ENCODE measurements at regions not wholly inside any gene's neighbourhood (a gene's known extent, or its start where the extent isn't known, plus 50 kb on each side); places are given as distances from the start of the nearest gene placed in this dataset.

DNA sequence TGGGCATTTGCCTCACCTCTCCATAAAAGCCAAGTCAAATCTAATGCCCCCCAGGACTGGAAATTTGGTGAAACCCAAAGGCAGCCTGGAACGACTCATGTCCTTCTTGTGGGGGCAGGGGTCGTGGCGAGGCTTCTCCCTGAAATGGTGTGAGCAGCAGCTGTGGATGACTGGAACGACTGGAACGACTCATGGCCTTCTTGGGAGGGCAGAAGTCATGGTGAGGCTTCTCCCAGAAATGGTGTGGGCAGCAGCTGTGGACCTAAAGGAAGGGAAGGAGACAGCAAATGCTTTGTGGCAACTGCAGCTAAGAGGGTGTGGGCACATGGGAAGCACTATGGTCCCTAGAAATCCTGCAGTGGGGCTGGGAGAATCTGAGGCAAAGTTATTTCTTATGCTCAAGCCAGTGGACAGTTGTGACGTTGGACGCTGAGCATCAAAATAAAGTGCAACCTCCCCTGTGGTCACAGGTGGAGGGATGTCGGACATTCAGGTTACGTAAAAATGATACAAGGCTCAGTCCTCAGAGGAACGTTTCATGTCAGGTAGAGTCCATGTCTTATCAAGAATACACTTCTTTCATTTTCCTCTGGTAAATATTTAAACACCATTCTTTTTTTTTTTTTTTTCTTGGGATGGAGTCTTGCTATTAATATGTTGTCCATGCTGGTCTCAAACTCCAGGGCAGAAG is 107.0 kb upstream of the KIF5B start:
- no peak for DNase-seq (ENCODE audit: extremely low spot score)
- CTCF ChIA-PET, result no interaction called here
- POLR2A ChIA-PET, result no interaction called here
- TF ChIP-seq CTBP1 (IDR thresholded peaks at IDR 0.05; ENCODE audit: borderline replicate concordance), result no peak
- TF ChIP-seq SP1 (IDR thresholded peaks at IDR 0.05), result no peak
- no peak for TF ChIP-seq FOXA1 (IDR thresholded peaks at IDR 0.05)
- TF ChIP-seq FOXK2 (IDR thresholded peaks at IDR 0.05), result no peak
- no peak for TF ChIP-seq ZNF384 (IDR thresholded peaks at IDR 0.05)
- TF ChIP-seq, protein P1, sequence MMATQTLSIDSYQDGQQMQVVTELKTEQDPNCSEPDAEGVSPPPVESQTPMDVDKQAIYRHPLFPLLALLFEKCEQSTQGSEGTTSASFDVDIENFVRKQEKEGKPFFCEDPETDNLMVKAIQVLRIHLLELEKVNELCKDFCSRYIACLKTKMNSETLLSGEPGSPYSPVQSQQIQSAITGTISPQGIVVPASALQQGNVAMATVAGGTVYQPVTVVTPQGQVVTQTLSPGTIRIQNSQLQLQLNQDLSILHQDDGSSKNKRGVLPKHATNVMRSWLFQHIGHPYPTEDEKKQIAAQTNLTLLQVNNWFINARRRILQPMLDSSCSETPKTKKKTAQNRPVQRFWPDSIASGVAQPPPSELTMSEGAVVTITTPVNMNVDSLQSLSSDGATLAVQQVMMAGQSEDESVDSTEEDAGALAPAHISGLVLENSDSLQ (IDR thresholded peaks at IDR 0.05), result no peak
- no peak for TF ChIP-seq ELF4 (IDR thresholded peaks at IDR 0.05)
- TF ChIP-seq L3MBTL2 (conservative IDR thresholded peaks at IDR 0.05), result no peak
- no peak for TF ChIP-seq FOXM1 (IDR thresholded peaks at IDR 0.05; ENCODE audit: borderline replicate concordance)
- TF ChIP-seq ARNT (IDR thresholded peaks at IDR 0.05), result no peak
- no peak for TF ChIP-seq SUZ12 (IDR thresholded peaks at IDR 0.05)
- TF ChIP-seq BHLHE40 (IDR thresholded peaks at IDR 0.05; ENCODE audit: borderline replicate concordance), result no peak
- no peak for TF ChIP-seq LEF1 (IDR thresholded peaks at IDR 0.05; ENCODE audit: borderline replicate concordance)

DNA sequence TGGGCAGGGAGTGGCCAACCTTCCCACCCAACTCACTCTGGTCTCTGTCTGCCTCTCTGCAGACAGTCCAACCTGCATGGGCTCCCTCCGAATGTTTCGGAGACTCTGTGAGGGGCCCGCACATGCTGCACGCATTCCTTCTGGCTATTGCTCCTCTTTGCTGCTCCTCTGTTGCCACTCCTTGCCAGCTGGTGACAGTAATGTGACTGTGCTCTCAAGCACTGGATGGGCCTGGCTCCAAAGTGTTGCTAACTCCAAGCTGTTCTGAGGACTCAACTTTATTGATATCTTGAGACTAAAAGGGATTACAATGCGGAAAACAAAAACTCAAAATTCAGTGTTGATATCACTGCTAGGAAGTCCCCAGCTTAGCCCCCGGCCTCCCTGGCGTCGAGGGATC is 105.4 kb upstream of the KIF5B start:
- TF ChIP-seq CTBP1 (IDR thresholded peaks at IDR 0.05; ENCODE audit: borderline replicate concordance), result no peak
- TF ChIP-seq LEF1 (IDR thresholded peaks at IDR 0.05; ENCODE audit: borderline replicate concordance), result no peak
- TF ChIP-seq ELF4 (IDR thresholded peaks at IDR 0.05), result no peak
- no peak for TF ChIP-seq FOXK2 (IDR thresholded peaks at IDR 0.05)
- no peak for TF ChIP-seq SUZ12 (IDR thresholded peaks at IDR 0.05)
- no peak for TF ChIP-seq FOXM1 (IDR thresholded peaks at IDR 0.05; ENCODE audit: borderline replicate concordance)
- TF ChIP-seq BHLHE40 (IDR thresholded peaks at IDR 0.05; ENCODE audit: borderline replicate concordance), result no peak
- no peak for TF ChIP-seq SP1 (IDR thresholded peaks at IDR 0.05)
- ChIA-PET POLR2A (no interaction called here), CTCF (no interaction called here)
- DNase-seq (ENCODE audit: extremely low spot score), result no peak

DNA sequence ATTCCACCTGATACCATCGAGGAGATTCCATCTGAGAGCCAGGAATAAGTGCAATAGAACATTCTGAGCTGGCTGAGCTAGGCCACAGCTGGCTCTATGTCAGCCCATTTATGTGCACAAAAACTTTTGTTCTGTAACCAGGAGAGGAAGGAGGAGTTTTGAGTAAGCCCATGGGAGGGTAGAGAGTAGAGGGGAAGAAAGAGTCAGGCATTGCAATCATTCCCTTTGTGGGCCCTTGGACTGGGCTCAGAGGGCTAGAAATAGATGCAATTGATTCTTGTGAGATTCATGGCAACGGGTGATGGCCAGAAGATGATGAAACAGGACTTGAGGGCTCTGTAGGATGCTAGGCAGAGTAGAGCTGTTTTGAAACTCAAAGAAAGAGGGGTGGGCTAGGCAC is 104.6 kb upstream of the KIF5B start:
- ChIA-PET CTCF (no interaction called here), POLR2A (no interaction called here)
- TF ChIP-seq FOXA1 (IDR thresholded peaks at IDR 0.05) (no peak), LEF1 (IDR thresholded peaks at IDR 0.05; ENCODE audit: borderline replicate concordance) (no peak), HDGF (IDR thresholded peaks at IDR 0.05; ENCODE audit: borderline replicate concordance) (no peak), ARNT (IDR thresholded peaks at IDR 0.05) (no peak)
- TF ChIP-seq, protein P1 (IDR thresholded peaks at IDR 0.05), result no peak
- DNase-seq (ENCODE audit: extremely low spot score), result no peak

DNA sequence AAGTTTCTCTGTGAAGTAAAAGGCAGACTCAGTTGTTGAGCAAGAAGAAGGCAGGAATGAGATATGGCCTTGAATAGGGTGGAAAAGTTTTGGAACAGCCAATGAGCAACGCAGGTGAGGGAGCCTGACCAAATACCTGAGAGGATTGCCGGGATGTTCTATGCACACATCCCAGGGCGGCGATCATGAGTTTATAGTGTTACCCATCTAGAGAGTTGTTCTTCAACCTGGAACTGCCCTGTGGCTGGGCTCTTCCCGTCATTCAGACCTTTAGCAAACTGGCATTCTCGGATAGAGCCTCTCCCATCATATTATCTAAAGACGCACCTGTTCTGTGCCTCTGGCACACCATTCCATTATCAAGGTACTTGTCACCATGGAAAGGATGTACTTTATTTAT is 103.0 kb upstream of the KIF5B start:
- no peak for DNase-seq (ENCODE audit: extremely low spot score)
- POLR2A ChIA-PET, result no interaction called here
- CTCF ChIA-PET, result interaction anchor here (0.6 kb wide), 1 partner anchor 33 kb away, joined by 7 read pairs; no protein-coding TSS in a partner anchor
- no peak for TF ChIP-seq CTBP1 (IDR thresholded peaks at IDR 0.05; ENCODE audit: borderline replicate concordance)
- no peak for TF ChIP-seq ZNF384 (IDR thresholded peaks at IDR 0.05)
- TF ChIP-seq FOXK2 (IDR thresholded peaks at IDR 0.05), result no peak

DNA sequence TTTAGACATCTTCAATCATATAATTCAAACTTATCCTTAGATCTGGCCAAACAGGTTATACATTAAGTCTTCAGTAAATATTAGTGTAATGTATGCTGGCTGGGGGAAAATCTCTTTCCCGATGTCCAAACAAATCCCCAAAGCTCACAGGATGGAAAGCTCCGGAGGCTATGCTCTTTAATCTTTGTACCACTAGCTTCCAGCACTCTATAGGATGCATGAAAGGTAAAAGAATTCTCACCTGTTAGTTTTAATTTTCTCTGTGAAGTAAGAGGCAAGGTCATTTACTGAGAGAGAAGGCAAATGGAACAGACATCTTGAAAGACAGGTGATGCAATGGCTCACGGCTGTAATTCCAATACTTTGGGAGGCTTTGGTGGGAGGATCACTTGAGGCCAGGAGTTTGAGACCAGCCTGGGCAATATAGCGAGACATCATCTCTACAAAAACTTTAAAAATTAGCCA is 99.8 kb upstream of the KIF5B start:
- ChIA-PET POLR2A (no interaction called here), CTCF (no interaction called here)
- TF ChIP-seq FOXA1 (IDR thresholded peaks at IDR 0.05) (no peak), FOXK2 (IDR thresholded peaks at IDR 0.05) (no peak), NFRKB (IDR thresholded peaks at IDR 0.05) (no peak), HDGF (IDR thresholded peaks at IDR 0.05; ENCODE audit: borderline replicate concordance) (no peak), ZNF384 (IDR thresholded peaks at IDR 0.05) (no peak), LEF1 (IDR thresholded peaks at IDR 0.05; ENCODE audit: borderline replicate concordance) (no peak)
- TF ChIP-seq, protein P1 (IDR thresholded peaks at IDR 0.05), result no peak
- no peak for DNase-seq (ENCODE audit: extremely low spot score)

DNA sequence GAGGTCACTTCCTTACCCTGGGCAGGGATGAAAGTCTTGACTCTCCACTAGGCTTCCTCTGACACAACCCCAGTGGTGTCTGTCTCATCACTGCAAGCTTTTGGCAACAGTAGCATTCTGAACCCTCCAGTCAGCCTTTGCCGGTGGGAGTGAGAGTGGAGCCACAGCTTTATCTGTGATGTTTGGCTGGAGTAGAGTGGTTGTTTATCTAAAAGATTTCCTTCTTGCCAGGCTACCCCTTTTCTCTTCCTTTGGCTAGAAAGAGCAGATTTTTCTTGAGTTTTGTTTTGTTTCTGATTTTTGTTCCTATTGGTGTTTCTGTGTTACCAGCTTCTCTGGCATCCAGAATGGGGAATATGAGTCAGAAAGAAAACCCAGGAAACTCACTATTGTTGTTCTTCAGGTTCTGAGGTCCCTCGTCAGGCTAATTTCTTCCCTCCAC is 98.9 kb upstream of the KIF5B start:
- TF ChIP-seq FOXM1 (IDR thresholded peaks at IDR 0.05; ENCODE audit: borderline replicate concordance) (no peak), L3MBTL2 (conservative IDR thresholded peaks at IDR 0.05) (no peak), SUZ12 (IDR thresholded peaks at IDR 0.05) (no peak), ARNT (IDR thresholded peaks at IDR 0.05) (no peak), ELF4 (IDR thresholded peaks at IDR 0.05) (no peak), SP1 (IDR thresholded peaks at IDR 0.05) (no peak), NFRKB (IDR thresholded peaks at IDR 0.05) (no peak), ZNF384 (IDR thresholded peaks at IDR 0.05) (no peak)
- TF ChIP-seq, protein P1 (IDR thresholded peaks at IDR 0.05), result no peak
- ChIA-PET POLR2A (no interaction called here), CTCF (no interaction called here)
- no peak for DNase-seq (ENCODE audit: extremely low spot score)
